Testis (tissue), 2 donors: ENCODE measurements at regions not wholly inside any gene's neighbourhood (a gene's known extent, or its start where the extent isn't known, plus 50 kb on each side); places are given as distances from the start of the nearest gene placed in this dataset.

Experiments
- CTCF ChIP-seq, 3 experiments: fragments of 450-650 bp in 2 of 3; fragments of 200-600 bp in 1 of 3; sonication (generic) in 1 of 3; IDR thresholded peaks; one replicate each; pipeline ENCODE4 v1.5.1; 2016 to 2019; ENCODE audit warnings: antibody characterized with exemption in 3 of 3, mild to moderate bottlenecking in 2 of 3, moderate library complexity in 1 of 3
- POLR2A ChIP-seq: fragments of 450-650 bp; IDR thresholded peaks from one replicate; pipeline ENCODE4 v1.6.1; 2017; ENCODE audit warnings: antibody characterized with exemption, mild to moderate bottlenecking, moderate library complexity

- TF ChIP-seq CTCF (IDR thresholded peaks at IDR 0.05) (no peak), POLR2A (no peak)
Observed at GRCh38 chr3:99084826-99085225, 183.3 kb upstream of the DCBLD2 start.
